ENCODE measurements at regions not wholly inside any gene's neighbourhood (a gene's known extent, or its start where the extent isn't known, plus 50 kb on each side); places are given as distances from the start of the nearest gene placed in this dataset.
"Not testable (repeated sequence)": the region's sequence is repeated elsewhere in the genome, so short reads cannot be mapped to it uniquely, and the experiment has no call there.

GRCh38 chr17:71777048-71777640 is 343.7 kb upstream of the SOX9 start:
- DNase-seq = no peak

- no peak for DNase-seq
Observed at GRCh38 chr17:71779482-71779881, 341.3 kb upstream of the SOX9 start.

DNA sequence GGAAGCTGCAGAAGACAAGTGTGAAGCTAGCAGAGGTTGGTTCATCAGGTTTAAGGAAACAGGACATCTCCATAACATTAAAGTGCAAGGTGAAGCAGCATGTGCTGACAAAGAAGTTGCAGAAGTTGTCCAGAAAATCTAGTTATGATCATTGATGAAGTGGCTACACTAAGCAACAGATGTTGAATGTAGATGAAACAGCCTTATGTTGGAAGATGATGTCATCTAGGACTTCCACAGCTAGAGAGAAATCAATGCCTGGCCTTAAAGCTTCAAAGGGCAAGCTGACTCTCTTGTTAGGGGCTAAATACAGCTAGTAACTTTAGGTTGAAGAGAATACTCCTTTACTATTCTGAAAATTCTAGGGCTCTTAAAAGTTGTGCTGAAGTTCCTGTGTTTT is 340.2 kb upstream of the SOX9 start:
- no peak for DNase-seq

DNA sequence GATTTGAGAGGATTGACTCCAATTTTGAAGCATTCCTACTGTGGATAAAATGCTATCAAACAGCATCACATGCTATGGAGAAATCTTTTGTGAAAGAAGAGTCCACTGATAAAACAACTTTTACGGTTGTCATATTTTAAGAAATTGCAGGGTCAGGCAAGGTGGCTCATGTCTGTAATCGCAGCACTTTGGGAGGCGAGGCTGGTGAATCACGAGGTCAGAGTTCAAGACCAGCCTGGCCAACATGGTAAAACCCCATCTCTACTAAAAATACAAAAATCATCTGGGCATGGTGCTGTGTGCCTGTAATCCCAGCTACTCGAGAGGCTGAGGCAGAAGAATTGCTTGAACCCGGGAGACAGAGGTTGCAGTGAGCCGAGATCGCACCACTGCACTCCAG is 338.8 kb upstream of the SOX9 start:
- not testable (repeated sequence) for DNase-seq

GRCh38 chr17:71790791-71791190 is 330.0 kb upstream of the SOX9 start:
- no peak for DNase-seq

DNA sequence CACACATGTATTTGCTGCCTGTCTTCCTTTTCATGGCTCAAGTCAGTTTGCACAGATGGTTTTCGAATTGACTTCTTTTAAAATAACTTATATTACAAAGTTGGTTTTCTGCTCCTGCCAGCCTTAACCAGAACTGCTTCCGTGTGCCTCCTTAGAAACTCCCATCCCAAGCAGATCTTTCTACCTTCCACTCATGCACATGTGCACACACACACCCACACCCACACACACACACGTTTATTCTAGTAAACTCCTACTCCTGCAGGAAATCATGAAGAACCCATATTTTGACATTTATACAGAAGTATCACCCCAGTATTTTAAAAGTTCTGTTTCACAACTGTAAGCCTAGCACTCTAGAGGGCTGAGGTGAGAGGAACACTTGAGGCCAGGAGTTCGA is 329.5 kb upstream of the SOX9 start:
- no peak for DNase-seq

DNA sequence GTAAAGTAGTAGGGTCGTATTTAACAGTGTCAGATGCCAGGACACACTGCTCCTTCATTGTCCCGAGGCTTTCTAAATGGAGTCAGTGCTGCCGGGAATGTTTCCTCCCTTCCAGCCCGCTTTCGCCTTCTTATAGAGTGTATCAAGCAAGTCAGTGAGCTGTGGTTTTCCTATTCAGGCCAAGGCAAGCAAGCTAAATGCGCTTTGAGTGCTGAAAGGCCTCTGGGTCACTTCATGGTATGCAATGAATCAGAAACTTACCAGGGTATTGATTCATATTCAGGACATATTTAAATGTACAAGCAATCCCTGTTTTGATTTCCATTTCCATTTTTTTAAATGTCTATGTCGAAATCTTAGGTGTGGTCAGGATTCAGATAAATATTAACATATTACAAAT is 327.9 kb upstream of the SOX9 start:
- no peak for DNase-seq

DNA sequence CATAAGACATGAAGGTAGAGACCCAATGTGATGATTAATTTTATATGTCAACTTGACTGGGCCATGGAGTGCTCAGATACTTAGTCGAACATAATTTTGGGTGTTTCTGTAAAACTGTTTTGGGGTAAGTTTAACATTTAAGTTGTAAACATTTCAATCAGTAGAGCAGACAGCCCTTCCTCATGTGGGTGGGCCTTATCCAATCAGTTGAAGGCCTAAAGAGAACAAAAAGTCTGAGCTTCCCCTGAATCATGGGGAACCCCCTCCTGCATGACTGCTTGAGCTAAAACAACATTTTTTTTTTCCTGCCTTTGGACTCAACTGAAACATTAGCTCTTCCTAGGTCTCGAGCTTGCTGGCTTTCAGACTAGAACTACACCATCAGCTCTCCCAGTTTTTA is 327.3 kb upstream of the SOX9 start:
- no peak for DNase-seq

- no peak for DNase-seq
Observed at GRCh38 chr17:71798701-71799100, 322.1 kb upstream of the SOX9 start.

DNA sequence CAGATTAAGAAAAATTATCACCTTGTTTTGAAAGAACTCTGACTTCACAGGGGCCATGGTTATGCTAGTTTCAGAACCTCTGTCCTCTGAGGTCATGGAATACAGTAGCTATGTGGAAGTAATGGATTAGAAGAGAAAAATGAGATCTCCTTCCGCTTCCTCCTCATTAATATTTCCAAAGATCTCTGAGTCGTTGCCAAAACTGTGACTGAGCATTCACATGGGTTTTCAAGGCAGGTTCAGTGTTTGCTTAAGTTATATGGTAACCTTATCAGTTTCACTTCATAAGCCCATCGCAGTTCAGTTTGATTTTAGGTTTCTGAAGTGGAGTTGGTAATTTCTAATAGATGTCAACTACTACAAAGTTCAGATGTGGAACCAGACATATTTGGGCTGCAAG is 321.2 kb upstream of the SOX9 start:
- no peak for DNase-seq

- no peak for DNase-seq
Observed at GRCh38 chr17:71801301-71801700, 319.5 kb upstream of the SOX9 start.

- no peak for DNase-seq
Observed at GRCh38 chr17:71802663-71803062, 318.2 kb upstream of the SOX9 start.

GRCh38 chr17:71803656-71804284 is 317.1 kb upstream of the SOX9 start:
- DNase-seq = no peak

DNA sequence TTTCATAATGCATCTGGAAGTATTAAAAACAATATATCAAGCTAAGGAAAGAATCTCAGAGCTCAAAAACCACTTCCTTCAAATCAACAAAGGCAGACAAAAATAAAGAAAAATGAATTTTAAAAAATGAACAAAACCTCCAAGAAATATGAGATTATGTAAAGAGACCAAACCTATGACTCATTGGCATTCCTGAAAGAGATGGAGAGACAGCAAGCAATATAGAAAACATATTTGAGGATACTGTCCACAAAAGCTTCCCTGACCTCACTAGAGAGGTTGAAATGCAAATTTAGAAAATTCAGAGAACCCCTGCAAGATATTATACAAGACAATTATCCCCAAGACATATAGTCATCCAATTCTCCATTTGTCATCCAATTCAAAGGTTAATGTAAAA is 311.3 kb upstream of the SOX9 start:
- DNase-seq = no peak

DNA sequence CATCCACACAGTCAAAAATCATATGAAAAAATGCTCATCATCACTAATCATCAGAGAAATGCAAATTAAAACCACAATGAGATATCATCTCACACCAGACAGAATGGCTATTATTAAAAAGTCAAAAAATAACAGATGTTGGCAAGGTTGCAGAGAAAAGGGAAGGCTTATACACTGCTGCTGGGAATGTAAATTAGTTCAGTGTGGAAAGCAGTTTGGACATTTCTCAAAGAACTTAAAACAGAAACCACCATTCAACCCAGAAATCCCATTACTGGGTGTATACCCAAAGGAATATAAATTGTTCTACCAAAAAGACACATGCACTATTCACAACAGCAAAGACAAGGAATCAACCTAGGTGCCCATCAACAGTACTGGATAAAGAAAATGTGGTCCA is 307.0 kb upstream of the SOX9 start:
- DNase-seq = not testable (repeated sequence)

DNA sequence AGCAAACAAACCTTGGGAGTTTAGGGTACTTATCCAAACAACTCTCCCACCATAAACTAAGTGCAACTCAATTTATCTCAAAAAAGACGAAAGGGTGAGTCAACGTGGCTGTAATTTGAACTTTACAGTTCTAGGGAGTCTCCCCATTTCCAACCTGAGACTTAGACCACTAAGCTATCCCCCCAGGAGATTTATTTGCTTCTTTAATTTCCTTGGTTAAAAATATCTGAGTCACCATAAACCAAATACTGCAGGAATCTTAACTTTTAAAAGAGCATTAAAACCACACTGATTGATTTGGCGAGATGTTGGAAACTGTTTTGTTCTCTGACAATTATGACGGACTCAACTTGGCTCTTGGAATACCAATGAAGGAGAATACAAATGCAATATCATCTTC is 299.3 kb upstream of the SOX9 start:
- DNase-seq = no peak

DNA sequence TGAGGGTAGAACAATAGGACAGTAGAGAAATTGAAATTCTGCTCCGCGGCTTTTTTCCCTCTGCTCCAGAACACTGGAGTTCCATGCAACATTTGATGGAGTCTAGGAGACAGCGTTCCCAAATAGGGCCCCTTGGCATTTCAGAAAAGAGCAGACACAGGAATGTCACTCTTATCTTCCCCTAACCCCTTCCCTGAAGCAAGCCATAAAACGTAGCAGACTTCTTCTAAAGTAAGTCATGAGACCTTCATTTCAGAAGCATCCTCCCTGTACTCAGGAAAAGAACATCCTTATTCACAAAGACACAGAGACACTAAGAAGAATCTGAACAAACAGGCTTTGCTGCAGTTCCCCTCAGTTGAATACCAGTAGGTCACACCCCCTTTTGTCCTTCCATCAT is 296.1 kb upstream of the SOX9 start:
- no peak for DNase-seq

- no peak for DNase-seq
Observed at GRCh38 chr17:71825687-71826086, 295.1 kb upstream of the SOX9 start.

GRCh38 chr17:71828182-71828596 is 292.6 kb upstream of the SOX9 start:
- no peak for DNase-seq

DNA sequence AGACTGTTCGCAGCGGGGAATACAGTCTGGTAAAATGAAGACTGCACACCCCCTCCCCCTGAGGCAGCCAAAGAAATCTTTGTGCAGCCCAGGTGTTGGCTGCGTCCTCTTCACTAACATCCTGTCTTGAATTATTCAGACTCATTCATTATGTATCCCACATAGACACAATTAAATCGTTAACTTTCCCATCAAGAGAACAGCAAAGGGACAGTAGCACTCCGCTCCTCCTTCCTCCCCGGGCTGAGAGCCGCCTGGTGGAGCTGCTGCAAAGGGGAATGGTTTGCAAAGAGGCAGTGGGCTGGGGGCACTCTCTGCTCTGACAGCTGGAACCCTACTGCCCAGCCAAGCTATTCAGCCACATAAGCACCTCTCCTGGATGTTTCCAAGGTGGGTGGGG is 290.0 kb upstream of the SOX9 start:
- DNase-seq = no peak

DNA sequence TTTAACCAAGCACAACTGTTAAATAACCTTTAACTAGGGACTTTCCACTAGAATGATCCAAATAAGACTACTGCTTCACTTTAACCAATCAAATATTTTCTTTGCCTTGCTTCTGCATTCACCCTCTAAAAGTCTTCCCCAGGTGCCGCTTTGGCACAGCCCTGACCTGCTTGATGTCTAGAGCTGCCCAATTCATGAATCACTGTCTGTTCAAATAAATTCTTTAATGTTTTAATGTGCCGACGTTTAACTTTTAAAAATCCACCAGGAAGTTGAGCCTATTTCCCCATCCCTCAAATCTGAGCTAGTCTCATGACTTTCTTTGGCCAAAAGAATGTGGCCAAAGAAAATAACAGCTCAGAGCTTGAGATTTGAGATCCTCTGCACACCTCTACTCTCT is 277.8 kb upstream of the SOX9 start:
- DNase-seq = no peak

DNA sequence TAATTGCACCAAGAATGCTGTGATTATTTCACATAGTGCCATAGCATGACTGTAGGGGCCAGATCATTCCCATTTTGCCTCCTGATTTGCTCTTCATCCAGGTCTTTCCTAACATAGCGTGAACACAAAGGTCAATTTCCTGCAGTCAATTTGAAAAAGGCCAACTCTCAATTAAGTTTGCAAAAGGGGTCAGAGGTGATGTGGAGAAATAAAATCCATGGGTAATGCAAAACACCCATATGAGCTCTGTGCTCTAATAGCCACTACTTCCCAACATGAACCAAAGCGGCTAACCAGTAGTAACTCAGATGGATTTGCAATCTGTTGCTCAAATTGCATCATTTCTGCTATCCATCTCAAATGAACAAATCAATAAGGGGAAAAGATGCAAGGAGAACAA is 275.5 kb upstream of the SOX9 start:
- no peak for DNase-seq

GRCh38 chr17:71846561-71847110 is 274.2 kb upstream of the SOX9 start:
- no peak for DNase-seq

DNA sequence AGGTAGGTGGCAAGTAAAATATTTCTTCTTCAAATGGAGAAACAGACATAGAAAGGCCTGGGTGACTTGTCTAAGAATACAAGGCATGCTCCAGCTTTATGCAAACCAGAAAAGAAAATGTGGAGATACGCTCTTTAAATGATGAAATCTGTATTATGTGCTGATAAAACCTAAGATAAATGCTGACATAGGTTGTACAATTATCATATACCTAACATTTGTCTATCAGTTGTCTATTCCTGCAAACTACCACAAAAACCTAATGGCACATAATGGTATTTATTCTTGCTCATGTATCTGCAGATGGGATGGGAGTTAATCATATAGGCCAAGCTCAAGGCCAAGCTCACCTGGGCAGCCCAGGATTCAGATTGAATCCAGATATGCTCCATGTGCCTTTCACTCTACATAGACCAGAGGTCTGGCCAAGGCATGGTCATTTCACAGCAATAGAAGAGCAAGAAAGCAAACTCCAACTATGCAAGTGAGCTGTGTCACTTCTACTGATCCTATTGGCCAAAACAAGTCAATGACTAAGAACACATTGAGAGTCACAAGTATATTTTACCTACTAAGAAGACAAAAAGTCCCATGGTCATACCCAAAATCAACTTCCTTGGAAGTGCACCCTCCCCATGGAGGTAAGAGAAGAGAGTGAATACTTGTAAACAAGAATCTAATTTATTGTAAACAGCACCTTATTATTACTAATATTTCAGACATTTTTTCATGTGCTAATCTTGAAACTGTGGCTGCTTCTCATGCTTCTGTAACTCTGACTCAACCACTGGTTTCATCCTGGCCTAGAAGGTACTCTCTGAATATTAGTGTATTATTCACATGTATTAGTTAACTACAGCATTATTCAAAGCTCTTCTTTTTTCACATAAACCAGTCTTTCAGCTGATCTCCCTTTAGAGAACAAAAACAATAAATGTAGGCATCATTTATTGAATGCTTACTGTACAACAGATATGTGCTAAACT is 270.7 kb upstream of the SOX9 start:
- no peak for DNase-seq
